GOT3 (cell line): ENCODE measurements at regions not wholly inside any gene's neighbourhood (a gene's known extent, or its start where the extent isn't known, plus 50 kb on each side); places are given as distances from the start of the nearest gene placed in this dataset.
"Not testable (repeated sequence)": the region's sequence is repeated elsewhere in the genome, so short reads cannot be mapped to it uniquely, and the experiment has no call there.

Experiments used
- DNase-seq: peaks from one replicate; lab custom pipeline; 2025; ENCODE audit warnings: mixed read lengths; lab: John Stamatoyannopoulos, UW

- no peak for DNase-seq
Measured at GRCh38 chr18:22043837-22044236, 125.6 kb upstream of the GATA6 start.

- DNase-seq: no peak
Measured at GRCh38 chr18:22044474-22045220, 124.7 kb upstream of the GATA6 start.

DNA sequence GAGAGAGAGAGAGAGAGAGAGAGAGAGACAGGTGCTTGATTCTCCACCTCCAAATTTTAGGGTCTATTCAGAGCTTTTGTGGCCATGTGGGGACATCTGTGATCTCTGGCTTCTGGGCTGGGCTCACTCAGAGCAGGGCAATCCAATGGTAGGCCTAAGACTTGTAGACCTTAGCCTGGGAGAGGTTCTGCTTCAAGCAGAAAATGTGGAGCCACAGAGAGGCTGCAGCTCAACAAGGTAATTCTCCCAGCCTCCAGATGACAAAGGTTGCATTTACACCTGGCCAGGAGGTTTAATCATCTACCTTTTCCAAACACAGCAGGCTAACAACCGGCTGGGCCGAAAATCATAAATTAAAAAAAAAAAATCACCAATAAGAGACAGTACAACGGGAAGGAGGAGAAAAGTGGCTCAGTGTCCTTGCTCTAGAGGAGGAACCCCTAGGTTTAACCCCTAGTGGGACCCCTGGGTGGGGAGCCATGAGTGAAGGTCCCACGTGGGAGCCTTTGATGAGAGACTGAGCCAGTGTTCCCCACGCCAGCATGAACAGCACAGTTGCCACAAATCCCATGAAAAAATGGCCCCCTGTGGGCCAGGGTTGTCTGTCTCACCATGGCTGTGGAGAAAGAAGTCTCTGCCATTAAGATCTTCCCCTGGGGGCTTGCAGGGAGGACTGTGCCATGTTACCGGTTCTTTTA is 124.0 kb upstream of the GATA6 start:
- DNase-seq: no peak

DNA sequence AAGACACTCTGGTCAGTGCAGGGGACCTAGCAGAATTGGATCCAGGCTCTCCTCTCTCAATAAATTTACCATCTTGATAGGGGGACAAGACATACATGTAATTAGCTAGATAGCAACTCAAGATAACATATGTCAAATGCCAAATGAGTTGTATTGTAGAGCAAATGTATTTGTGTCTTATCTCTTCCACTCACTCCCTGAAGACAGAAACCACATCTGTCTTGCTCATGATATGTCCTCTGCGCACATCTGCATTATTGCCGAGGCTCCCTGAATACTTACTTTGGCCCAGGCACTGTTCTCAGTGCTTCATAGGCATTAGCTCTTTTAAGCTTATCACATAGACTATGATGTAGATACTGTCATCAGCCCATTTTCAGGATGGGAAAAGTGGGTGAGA is 122.9 kb upstream of the GATA6 start:
- DNase-seq: no peak

- no peak for DNase-seq
Measured at GRCh38 chr18:22047485-22047884, 121.9 kb upstream of the GATA6 start.

- no peak for DNase-seq
Measured at GRCh38 chr18:22048221-22048620, 121.2 kb upstream of the GATA6 start.

DNA sequence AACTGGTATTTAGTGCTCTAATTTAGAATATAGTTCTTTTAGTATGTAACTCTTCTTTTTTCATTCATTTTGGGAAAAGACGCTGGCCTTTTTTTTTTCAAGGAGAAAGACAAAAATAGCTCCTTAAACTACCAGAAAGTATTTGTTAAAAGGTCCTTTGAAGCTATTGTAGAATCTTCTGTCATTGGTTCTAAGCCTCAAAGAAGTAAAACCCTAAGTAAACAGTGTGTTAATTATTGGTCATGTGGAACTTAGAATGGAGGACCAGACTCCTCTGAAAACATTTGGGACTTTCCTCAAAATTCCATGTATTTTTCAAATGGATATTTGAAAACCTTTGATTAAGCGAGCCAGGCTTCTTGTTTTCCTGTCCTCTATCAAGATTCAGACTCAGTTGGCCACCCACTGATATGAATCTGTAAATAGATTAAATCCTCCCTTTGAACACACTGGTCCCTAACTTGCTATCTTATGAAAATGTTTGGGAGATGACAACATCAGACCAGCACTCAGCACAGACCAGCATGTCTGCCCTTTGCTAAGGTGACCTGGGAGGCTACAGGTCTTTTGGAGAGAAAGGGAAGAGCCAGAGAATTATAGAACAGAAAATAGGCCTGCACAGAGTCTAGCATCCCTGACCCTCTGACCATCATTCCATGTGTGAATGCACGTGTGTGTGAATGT is 120.3 kb upstream of the GATA6 start:
- no peak for DNase-seq

DNA sequence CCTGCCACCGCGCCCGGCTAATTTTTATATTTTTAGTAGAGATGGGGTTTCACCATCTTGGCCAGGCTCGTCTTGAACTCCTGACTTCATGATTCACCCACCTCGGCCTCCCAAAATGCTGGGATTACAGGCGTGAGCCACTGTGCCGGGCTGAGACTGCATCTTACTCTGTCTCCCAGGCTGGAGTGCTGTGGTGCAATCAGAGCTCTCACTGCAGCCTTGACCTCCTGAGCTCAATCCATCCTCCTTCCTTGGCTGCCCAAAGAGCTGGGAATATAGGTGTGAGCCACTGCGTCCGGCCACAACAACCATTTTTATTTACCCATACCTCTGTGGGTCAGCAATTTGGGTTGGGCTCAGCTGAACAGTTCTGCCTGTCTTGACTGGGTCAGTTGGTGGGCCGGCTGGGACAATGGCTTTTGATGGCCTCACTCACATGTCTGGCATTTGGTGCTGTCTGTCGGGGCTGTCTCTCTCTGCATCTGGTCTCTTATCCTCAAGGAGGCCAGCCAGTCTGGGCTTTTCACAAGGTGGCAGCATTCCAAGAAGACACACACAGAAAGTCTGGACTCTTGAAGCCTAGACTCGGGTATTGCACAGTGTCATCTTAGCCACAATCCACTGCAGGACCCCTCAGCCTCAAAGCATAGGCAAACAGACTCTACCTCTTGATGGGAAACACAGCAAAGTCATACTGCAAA is 116.8 kb upstream of the GATA6 start:
- DNase-seq: no peak

GRCh38 chr18:22055466-22056238 is 113.7 kb upstream of the GATA6 start:
- DNase-seq: no peak

DNA sequence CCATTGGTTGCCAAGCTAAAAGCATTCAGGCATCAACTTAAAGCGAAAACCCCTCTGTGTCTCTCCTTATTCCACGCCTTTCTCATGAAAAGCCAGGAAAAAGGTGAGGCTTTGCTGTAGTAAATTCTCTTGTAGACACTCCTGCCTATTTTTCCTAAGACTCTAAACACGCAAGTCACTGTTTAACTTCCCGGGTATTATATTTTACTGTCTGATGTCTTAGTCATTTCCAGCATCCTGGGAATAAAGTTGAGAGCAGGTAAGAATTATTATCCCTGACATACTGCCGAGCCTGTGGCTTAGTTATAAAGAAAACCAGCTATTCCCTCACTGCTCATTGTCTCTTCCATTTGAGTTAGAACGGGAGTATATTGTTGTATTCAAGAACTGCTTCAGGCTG is 112.4 kb upstream of the GATA6 start:
- DNase-seq: no peak

- DNase-seq: no peak
Measured at GRCh38 chr18:22057908-22058527, 111.4 kb upstream of the GATA6 start.

DNA sequence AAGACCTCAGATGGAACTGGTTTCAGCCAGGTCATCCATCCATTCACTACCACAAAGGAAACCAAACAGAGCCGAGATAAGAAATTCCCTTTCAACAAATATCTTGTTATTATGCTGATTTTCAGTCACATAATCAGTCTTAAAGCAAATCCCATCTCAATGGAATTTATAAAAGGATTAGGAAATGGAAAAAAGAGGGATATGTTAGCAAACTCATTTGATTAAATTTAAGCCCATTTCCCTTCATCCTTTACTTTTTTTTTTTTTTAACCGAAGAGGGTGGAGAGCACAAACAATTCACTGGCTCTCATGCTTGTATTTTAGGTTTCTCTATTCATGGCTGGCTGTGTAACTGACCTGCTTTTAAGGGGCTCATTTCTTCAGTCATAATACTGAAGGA is 109.0 kb upstream of the GATA6 start:
- no peak for DNase-seq

GRCh38 chr18:22063102-22063501 is 106.3 kb upstream of the GATA6 start:
- DNase-seq: no peak

DNA sequence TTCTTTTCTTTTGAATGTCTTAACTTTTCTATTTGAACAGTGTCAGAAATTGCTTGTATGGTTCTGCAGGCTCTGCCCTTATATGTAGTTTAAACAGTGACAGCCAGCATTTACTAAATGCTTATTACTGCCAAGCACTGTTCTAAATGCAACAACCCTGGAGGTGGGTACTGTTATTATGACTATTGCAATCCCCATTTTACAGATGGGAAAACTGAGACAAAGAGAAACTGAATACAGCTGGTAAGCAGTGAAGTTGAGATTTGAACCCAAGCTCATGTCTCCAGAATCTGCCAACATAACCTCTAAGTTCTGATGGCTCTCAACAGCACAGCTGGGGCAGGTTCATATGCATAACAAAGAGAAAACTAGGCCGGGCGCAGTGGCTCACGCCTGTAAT is 105.7 kb upstream of the GATA6 start:
- no peak for DNase-seq

- DNase-seq: no peak
Measured at GRCh38 chr18:22064581-22064980, 104.8 kb upstream of the GATA6 start.

DNA sequence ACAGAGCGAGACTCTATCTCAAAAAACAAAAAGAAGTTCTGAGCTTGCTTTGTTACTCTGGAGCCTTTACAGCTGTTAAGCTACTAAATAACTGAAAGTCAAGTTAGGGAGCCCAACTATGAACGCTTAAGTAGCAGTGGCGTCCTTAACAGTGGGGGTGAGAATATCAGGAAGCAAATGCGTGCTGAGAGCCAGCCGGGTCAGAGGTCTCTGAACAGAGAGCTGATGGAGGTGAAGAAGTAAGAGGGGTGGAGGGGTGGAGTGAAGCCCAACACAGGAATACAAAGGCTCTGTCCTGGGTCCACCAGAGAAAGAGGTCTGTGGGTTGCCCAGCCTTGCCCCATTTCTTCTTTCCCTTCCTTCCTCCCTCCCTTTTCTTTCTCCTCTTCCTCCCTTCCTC is 104.1 kb upstream of the GATA6 start:
- no peak for DNase-seq

GRCh38 chr18:22066083-22066485 is 103.3 kb upstream of the GATA6 start:
- DNase-seq: no peak

DNA sequence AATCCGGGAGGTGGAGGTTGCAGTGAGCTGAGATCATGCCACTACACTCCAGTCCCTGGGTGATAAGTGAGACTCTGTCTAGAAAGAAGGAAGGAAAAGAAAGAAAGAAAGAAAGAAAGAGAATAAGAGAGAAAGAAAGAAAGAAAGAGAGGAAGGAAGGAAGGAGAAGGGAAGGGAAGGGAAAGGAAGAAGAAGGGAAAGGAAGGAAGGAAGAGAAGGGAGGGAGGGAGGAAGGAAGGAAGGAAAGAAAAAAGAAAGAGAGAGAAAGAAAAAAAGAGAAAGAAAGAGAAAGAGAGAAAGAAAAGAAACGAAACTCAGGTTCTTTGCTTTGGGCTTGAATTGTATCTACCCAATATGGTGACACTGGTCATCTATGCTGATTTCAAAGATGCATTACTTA is 102.3 kb upstream of the GATA6 start:
- DNase-seq: no peak

DNA sequence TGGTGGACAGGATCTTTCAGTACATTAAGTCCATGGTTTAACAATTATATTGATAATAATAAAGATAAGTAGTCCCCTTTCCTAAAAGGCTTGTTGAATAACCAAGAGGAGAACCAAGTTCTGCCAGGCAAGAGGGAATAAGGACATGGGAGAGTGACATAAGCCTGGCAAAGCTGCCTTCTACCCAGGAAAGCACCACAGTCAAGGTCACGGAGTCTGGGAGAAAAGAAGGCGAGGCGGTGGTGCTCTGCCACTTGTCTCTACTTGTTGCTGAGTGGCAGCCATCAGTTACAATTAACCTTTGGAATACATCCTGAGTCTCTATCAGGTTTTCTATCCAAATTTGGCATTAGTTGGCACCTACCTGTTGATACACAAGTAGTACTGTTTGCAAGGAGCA is 101.7 kb upstream of the GATA6 start:
- DNase-seq: no peak

DNA sequence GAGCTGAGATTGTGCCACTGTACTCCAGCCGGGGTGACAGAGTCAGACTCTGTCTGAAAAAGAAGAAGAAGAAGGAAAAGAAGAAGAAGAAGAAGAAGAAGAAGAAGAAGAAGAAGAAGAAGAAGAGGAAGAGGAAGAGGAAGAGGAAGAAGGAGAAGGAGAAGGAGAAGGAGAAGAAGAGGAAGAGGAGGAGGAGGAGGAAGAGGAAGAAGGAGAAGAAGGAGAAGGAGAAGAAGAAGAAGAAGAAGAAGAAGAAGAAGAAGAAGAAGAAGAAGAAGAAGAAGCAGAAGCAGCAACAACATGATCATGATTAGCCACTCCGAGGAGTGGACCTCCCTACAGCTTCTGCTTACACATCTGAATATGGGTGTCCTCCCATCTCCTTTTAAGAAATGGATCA is 100.6 kb upstream of the GATA6 start:
- not testable (repeated sequence) for DNase-seq

- DNase-seq: no peak
Measured at GRCh38 chr18:22069916-22070315, 99.5 kb upstream of the GATA6 start.
